ENCODE measurements at regions not wholly inside any gene's neighbourhood (a gene's known extent, or its start where the extent isn't known, plus 50 kb on each side); places are given as distances from the start of the nearest gene placed in this dataset.

DNA sequence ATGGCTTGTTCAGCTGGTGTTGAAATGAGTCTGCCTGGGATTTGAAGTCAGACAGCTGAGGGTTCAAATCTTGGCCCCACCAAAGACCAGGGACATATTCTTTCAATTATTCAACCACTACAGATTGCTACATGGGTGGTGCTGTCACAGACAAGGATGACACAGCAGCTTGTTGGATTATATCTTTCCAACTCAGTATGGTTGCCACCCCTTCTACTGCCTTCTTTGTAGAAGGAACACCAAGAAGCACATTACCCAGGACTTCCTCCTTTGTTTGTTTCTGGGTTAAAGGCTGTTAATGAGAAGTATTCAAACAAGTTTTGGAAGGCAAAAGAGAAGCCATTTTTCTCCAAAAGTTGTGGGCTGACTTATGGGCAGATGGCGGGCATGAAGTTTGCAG, 78.6 kb downstream of the COPRS start:
- TF ChIP-seq, protein P1, sequence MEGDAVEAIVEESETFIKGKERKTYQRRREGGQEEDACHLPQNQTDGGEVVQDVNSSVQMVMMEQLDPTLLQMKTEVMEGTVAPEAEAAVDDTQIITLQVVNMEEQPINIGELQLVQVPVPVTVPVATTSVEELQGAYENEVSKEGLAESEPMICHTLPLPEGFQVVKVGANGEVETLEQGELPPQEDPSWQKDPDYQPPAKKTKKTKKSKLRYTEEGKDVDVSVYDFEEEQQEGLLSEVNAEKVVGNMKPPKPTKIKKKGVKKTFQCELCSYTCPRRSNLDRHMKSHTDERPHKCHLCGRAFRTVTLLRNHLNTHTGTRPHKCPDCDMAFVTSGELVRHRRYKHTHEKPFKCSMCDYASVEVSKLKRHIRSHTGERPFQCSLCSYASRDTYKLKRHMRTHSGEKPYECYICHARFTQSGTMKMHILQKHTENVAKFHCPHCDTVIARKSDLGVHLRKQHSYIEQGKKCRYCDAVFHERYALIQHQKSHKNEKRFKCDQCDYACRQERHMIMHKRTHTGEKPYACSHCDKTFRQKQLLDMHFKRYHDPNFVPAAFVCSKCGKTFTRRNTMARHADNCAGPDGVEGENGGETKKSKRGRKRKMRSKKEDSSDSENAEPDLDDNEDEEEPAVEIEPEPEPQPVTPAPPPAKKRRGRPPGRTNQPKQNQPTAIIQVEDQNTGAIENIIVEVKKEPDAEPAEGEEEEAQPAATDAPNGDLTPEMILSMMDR (conservative IDR thresholded peaks at IDR 0.05; ENCODE audit: low read length): no peak
- TF ChIP-seq EZH2phosphoT487 (IDR thresholded peaks at IDR 0.05; ENCODE audit: borderline replicate concordance, low read depth, low read length): no peak
